Fibroblast of skin of left quadriceps (primary cell): ENCODE measurements at regions not wholly inside any gene's neighbourhood (a gene's known extent, or its start where the extent isn't known, plus 50 kb on each side); places are given as distances from the start of the nearest gene placed in this dataset.
"Not testable (repeated sequence)": the region's sequence is repeated elsewhere in the genome, so short reads cannot be mapped to it uniquely, and the experiment has no call there.

Source experiments
- DNase-seq, 2 experiments: peaks; one replicate each; pipeline ENCODE4 v3.0.0-alpha.2; 2013; ENCODE audit warnings: low read depth in 2 of 2

DNA sequence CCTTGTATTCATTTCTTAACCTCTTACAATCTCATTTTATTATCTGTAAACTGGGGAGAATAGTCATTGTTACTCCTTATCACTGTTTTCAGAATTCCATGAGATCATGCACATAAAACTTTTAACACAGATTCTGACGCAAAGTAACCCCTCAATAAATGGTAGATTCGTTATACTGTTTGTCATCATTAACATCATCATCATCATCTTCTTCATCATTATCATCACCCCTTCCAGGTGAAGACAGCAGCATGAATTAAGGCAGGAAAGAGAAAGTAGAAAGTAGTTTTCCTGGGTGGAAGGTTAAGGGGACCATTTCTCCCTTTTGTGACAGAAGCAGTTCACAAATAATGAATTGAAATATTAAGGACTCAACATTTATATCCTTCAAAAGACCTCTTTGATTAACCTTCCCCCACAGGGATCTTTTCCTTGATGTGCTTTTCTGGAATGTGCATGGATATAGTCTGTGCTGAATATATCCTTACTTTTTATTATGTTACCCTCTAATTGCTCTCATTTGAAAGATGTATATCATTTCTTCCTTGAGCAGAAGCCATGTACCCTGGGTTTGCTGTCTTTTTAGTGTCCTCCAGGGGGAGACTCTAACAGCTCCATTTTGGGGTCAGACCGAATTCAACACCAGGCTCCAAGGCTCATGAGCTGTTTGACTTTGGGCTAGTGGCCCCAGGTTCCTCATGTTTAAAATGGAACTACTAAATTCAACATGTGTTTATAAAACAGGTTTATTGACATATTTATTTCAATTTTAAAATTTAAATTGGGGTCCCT, 1029.9 kb upstream of the WWC1 start:
- no peak for DNase-seq

DNA sequence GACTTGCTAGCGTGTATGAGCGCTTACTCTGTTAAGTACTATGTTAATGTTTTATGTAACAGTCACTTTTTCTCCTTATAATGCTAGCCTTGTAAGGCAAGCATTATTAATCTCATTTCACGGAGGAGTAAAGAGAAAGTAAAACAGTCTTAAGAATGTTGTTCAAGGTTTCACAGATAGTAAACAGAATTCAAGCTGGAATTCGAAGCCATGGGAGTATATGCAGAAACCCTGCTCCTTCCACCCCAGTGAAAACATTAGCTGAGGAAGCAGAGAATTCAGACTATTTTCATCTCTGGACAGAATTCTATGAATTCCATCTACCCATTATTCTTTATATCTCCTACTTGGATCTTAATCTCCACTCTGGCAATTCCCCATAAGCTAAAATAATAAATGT, 1028.3 kb upstream of the WWC1 start:
- DNase-seq, result no peak

DNA sequence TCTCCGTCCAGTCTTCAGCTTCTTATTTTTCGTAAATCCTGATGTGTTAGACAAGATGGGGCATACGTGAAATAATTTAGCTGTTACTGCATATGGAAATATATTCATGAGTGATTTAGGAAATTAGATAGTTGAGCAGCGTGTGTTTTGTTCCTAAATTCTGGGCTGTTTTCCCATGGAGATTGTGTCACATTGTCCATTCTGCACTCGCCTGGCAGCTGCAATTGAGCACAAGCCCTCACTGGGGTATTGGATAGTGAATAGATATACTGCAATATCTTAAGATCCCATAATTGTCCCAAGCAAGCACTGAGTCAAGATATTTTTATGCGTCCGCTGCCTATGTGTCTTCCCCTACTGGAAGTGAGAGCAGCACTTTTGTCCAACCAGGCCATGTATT, 1027.1 kb upstream of the WWC1 start:
- no peak for DNase-seq

DNA sequence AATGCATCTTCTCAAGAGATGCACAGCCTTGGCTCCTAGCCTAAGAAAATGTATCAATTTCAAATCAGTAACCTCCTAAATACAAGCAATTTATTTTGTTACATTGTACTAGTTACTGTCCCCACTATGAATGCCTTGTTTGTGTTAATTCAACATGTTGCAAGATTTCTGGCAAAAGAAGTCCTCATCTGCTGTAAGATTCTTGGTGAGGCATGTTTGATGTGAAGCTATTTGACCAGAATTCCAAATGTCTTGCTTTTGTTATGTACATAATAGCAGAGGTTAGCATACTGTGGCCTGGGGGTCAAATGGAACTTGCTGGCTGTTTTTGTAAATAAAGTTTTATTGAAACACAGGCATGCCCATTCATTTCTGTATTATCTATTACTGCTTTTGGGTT, 1023.1 kb upstream of the WWC1 start:
- DNase-seq, result no peak

DNA sequence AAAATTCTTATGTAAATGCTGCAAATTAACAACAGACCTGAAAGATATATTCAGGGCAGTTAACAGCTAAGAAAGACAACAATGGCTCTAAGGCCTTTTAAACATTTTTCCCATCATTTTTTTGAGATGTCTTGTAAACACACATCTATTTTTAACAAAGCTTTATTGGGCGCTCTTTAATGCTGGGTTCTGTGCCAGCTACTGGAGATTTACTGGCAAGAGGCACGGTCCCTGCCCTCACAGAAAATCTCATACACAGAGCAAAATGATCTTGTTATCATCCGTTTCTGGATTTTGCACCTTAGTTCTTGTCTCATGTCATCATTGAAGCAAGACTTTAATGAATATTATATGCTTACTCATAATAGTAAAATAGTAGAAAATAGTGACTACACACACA, 1022.3 kb upstream of the WWC1 start:
- no peak for DNase-seq

DNA sequence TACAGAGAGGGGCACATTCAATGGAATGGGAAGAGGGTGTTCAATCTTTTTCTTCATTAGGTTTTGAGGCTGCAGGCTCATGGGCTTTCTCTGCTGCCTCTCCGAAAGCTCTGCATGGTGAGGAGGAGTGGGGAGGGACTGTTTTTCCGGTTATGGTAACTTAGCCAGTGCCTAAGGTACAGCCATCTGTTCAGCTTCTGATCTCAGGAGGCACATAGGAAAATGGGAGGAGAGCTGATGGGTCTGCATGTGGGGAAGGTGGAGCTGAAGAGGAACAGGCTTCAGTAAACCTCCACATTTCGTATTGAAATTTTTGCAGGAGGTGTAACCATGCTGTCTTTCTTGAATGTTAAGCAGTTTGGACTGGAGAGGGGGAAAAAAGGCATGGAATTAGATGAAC, 1020.4 kb upstream of the WWC1 start:
- no peak for DNase-seq

DNA sequence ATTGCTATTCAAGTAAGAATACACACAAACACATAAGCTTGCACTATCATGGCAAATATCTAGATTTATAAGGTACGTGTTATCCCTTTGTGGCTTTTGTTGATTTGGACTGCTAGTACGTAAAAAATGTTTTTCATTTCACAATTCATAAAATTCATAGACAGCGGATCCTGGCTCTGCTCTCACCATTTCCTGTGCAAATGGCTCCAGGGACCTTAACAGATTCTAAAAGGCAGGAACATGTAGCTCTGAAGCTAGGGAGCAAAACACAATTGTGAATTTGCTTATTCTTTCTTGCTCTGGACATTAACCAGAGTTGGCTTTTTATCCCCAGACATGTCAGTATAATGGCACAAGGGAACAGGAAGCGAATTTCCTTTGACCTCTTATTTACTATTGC, 1019.9 kb upstream of the WWC1 start:
- DNase-seq, result no peak

DNA sequence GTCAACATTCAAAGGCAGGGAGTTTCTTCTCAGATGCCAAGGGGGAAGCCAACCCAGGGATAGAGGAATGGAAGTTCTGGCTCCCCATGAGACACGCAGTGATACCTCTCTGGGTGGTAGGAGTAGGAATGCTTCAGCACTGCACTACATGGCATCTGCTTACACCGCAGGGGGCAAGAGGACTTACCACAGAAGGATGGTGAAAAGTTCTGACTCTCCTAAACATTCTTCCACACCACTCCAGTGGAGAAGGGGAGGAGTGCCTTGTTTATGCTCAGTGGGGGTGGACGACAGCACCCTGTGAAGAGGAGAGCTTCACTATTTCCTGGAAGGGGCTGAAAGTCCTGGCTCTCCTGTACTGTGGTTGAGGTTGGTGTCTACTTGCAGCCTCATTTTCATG, 1011.3 kb upstream of the WWC1 start:
- no peak for DNase-seq

DNA sequence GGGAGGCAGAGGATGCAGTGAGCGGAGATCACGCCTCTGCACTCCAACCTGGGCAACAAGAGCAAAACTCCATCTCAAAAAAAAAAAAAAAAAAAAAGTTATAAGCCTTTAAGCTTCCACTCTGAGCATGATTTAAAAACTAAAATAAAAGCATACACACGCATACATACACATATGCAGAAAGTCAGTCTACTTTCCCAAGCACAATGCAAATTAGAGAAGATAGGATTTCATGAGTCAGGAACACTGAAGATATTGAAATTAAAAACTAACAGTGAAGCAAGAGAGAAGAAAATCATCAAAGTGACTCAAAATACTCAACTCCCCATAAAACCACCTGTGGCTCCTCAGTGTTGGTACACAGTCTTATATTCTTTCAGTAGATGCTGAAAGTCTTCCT, 1009.5 kb upstream of the WWC1 start:
- no peak for DNase-seq

DNA sequence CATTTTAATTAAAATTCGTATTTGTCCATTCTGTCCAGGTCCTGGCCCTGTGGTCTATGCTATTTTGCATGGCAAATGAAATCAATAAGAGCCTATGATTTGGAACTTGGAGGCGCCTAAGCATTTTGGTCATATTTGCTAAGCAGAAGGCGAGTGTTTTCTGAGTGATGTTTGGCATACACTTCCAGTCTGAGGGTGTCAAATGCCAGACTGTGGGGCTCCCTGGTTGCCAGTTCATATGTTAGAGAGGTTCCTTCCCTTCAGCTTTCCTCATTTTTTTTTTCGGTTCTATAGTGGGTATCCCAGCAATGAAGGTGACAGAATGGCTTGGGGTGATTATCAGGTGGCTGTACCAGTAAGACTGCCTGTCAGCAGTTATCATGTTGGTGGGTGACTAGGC, 1007.8 kb upstream of the WWC1 start:
- no peak for DNase-seq

DNA sequence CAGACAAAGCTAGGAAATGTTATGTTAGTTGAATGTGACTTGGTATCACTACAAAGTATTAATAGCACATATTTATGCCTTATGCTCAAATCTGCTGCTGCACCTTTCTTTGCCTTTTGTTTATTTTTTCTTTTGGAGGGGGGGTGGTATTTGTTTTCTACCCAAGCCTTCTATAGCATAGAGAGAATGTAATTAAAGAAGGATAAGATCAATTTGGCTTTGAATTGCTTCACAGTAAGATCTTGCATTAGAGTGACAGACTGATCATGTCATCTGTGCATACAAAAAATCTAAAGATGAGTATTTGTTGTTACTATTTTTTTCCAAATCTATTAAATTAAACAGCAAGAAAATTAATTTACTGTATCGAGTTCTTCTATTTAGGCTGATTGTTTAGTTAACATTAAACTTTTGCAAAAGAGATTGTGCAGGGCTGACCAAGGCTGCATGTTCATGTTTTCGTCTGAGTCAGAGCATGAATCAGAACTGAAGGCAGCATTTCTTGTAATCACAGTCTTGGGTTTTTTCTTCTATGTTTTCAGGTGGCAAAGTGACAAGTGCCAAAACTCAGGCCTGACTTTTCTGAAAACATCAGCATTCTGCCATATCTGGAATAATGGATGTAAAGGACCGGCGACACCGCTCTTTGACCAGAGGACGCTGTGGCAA, 1007.1 kb upstream of the WWC1 start:
- no peak for DNase-seq

DNA sequence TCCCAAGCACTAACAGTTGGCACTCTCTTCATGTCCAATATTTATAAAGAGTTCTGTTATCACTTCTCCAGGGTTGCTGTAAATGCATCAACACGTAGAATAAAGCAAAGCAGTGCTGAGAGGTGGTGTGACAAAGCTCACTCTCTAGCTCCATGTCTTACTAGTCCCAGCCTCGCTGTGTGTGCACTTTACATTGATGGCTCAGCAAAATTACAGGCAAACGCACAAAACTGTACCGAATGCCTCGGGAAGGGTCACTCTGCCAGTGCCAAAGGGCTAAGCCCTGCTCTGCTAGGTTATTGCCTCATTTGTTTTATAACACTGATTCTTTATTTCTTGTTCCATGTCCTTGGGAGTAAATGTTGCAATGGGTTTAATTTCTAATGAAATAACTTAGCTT, 1005.9 kb upstream of the WWC1 start:
- DNase-seq, result no peak

DNA sequence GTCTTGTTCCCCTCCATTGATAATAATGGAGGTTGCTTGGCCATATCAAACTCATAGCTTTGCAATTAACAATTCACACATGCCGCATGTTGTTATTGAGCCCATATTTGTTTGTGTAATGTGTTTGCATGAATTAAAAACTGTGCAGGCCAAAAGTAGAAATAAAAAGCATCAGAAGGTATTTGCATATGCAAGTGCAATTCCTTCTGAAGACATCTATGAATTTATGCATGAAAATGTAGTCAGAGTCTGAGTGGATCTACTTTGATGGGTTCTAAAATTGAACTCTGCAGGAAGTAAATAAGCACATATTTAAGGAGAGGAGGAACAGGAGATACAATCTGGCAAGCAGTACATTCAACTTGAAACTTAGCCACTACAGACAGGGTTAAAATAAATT, 1004.6 kb upstream of the WWC1 start:
- no peak for DNase-seq

DNA sequence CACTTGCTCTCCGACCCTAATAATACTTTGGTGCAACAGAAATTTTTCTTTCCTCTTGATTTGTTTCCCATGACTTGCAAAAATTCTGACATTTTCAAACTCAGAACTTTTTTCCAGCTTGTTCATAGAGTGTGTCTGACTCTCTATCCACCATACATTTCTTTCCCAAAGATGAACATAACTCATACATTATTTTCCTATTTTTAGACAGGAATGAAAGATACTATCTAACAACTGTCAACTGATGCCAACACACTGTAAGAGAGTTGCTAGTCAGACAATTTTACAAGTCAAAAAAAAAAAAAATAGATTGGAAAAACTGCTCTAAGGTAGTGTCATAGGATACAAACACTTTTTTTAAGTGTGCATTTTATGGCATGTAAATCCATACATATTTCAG, 1001.0 kb upstream of the WWC1 start:
- DNase-seq, result no peak

DNA sequence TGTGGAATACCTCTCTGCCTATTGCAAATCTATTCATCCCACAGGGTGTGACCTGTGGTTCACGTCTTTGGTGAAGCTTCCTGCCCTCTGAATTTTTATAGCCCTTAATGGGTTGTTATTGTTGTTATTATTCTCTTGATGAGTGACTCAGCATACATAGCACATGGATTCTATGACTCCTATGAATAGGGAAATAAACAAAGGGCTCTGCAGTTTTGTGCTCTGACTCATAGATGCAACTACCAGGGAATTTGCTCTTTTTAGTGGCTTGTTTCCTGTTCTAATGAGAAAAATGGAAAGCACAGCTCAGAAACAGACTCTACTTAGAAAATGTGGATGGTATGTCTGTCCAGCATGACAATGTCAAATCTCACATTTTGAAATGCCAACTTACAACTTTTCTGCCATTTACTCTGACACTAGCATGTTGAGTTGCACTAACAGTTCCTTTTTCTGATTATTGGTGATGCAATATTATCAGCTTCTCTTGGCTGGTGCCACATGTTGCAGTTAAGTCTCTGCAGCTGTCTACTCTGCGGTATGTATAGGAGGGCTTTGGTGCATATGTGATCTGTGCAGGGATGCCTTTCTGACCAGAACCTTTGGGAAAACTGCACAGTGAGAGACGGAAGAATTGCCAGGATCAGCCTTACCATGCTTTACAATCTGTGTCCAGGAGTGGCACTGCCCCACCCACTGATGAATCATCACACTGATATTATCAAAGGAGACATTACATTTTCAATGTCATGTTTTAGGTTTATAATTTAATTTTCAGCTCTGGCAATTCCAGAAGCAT, 996.4 kb upstream of the WWC1 start:
- DNase-seq, result peak; percentile 81 to 87

DNA sequence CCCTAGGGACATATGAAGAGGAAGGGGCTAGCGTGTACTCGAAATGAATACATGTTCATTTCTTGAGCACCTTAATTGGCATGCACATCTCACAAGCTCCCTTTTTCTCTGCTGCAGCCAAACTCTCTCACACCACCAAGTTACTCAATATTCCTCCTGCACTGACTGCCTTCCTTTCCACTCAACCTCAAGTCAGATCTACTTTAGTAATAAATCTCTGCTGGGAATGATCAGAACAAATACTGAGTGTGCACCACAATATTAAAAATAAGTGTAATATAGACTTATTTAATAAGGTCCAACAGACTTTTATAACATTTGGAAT, 995.8 kb upstream of the WWC1 start:
- no peak for DNase-seq

DNA sequence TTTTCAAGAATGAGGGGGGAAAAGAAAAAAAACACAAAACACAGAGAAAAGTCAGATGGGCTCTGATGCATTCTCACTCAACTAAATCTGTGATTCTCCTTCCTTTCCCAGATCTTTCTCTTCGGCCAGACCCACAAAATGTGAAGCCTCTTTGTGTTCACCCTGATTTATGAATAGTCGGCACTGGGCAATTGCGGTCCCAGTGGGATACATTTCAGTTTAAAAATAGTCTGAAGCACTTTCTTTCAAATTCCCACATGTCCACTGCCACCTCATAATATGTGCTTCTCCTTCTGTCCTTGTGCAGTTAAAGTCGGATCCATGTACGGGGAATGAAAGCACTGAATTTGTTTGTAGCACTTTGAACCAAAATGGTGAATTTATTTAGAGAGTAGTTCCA, 995.4 kb upstream of the WWC1 start:
- no peak for DNase-seq

DNA sequence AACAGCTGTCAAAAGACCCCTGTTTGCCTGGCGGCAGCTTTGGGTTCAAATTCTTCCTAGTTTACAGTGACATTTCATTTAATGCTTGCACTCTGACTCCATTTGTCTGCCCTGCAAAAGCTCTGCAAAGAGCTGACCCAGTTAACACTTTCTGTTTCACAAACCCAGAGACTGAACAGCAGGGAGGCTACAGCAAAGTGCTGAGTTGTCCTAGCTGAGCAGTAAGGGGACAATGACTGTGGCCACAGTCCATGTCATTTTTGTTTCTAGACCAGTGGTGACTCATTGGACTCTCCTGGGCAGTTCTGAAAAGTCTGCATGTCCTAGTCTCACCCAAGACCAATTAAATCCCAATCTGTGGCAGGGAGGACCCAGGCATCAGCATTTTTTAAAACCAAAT, 994.8 kb upstream of the WWC1 start:
- no peak for DNase-seq

DNA sequence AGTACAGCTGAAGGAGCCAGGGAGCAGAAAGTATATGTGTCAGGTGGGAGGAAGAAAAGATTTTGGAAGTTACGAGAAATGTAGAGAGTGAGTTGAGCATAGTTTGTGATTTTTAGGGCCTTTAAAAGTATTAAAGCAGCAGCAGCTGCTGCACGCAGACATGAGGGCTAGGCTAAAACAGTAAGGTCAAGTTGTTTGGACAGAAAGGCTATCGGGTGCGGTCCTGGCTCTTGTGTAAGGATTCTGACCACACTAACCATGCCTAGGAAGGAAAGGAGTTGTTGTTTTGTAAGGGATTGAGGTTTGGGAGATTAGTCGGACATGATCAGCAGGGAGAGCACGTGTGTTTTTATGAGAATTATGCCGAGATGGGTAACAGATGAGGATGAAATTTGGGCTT, 991.6 kb upstream of the WWC1 start:
- DNase-seq, result not testable (repeated sequence)

DNA sequence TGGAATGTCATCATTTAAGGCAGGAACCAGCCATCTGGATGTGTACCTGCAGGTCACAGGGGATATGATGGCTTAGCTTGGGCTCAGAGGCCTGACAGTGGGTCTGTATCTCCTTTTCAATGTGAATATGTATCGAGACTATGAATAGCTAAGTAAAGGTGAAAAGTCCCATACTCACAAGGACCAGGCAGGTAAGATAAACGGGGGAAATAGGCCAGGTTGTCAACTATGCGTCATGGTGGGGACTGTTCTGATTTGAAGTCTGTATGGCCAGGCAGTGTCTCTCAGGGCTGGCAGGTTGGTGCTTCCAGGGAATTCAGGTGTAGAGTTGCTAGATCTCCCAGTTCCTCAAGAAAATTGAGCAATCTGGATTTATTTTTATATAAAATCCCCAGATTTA, 987.9 kb upstream of the WWC1 start:
- DNase-seq, result no peak

DNA sequence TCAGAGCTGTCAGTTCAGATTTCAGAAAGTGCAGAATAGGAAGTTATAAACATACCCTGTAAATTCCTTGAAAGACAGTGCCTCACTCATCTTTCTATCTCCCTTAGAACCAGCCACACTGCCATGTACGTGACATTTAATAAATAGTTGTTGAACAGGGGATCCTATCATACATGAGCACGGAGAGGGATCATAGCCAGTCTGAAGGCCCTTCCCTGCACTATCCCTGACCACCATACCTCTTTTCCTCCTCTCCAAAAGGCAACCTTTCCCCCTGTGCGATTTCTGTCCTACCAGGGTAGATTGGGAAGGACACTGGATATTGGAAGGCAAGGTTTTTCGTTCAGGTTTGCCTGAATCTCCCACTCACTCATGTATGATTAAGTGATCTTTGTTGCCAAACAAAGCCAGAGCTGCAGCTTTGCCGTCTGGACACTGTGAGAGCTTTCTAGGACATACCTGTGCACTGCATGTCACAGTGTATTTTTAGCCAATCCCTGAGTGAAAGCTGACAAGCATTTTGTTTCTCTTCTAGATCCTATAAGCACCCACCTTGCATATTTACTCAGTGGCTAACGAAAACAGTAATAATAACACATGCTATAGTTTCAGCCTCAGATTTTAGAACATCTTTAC, 986.5 kb upstream of the WWC1 start:
- no peak for DNase-seq

DNA sequence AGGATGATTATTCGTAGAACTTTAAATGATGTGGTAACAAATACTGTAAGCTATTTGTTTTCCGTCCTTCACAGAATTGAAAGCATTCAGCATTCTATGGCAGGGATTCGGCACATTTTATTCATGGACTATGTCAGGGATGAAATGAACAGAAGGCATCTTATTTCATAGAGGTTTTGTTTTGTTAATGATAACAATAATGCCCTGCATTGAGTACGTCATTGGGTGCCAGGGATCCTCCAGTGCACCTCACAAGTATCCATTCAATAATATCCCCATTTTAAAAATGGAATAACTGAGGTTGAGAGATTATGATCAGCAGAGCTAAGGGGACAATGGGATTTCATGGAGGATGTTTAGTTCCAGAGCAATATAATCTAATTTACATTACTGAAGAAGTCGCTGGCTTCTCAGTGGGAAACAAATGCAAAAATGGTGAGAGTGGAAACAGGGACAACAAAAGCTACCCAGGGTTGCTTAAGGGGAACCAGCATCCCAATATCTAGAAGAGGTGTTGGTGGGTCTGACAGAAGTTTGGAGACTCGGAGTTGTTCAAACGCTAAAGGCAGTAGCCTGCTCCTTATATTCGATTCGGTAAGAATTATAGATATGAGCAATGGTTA, 985.7 kb upstream of the WWC1 start:
- DNase-seq, result no peak
